ENCODE measurements at regions not wholly inside any gene's neighbourhood (a gene's known extent, or its start where the extent isn't known, plus 50 kb on each side); places are given as distances from the start of the nearest gene placed in this dataset.
"Not testable (repeated sequence)": the region's sequence is repeated elsewhere in the genome, so short reads cannot be mapped to it uniquely, and the experiment has no call there.

DNA sequence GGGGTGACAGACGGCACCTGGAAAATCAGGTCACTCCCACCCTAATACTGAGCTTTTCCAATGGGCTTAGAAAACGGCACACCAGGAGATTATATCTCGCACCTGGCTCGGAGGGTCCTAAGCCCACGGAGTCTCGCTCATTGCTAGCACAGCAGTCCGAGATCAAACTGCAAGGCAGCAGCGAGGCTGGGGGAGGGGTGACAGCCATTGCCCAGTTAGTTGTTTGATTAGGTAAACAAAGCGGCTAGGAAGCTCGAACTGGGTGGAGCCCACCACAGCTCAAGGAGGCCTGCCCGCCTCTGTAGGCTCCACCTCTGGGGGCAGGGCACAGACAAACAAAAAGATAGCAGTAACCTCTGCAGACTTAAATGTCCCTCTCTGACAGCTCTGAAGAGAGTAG, 260.9 kb downstream of the BLID start:
- not testable (repeated sequence) for DNase-seq

GRCh38 chr11:121844016-121844415, 272.0 kb downstream of the BLID start:
- DNase-seq = no peak

- no peak for DNase-seq
Measured at GRCh38 chr11:121842192-121842585, 273.8 kb downstream of the BLID start.

GRCh38 chr11:121841487-121842191, 274.4 kb downstream of the BLID start:
- DNase-seq = peak; percentile 63

DNA sequence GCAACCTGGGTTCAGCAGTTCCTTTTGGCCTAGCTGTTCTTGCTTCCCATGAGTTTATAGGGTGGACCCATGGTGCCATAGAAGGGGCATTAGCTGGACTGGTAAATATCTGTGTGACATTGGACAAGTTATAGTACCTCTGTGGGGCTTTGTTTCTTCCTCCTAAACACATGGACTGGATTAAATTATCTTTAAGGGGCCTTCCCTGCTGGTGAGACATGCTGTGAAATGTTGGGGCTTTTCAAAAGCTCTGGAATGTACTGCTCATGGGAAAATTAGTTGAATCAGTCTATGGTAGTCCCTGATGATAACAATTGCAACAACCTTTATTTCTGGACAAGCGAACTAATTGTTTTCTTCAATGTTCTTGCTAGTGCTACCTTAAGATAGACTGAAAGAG, 276.2 kb downstream of the BLID start:
- DNase-seq = no peak

DNA sequence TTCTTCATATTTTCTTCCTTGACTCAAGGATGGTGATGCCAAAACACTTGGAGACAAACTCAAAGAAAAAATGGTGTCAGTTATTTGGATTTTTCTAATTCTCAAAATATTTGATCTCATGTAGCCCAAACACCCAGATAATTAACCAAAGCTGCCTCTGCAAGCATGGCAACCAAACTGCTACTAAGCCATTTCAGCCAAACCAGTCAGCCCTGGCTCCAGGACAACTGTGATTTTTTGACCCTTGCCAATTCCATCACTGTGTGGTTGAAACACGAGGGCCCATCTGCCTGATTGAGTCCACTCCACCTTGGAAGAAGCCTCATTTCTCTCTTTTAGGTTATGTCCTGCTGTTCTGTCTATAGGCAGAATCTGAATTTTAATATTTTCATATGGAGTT, 277.4 kb downstream of the BLID start:
- no peak for DNase-seq

GRCh38 chr11:121833970-121834369, 282.0 kb downstream of the BLID start:
- no peak for DNase-seq

- DNase-seq = peak; percentile 33
Measured at GRCh38 chr11:121829159-121829643, 286.8 kb downstream of the BLID start.

- DNase-seq = no peak
Measured at GRCh38 chr11:121814962-121815361, 301.1 kb downstream of the BLID start.

DNA sequence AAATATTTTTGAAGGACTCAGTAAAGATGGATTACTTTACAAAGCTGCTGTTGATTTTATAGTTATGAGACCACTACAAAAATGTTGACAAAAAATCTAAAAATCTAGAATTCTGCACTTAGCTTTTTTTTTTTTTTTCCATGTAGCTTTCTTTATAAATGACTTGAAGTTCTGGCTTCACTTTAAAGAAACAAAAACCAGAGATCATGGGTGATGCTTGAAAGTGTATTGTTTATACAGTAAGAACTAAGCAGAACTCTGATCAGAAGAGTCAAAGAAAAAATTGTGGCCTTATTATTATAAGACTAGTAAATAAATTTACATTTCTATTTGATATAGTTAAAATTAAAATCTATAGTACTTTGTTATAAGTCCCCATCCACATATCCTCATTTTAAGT, 301.7 kb downstream of the BLID start:
- DNase-seq = no peak

- no peak for DNase-seq
Measured at GRCh38 chr11:121810291-121810690, 305.7 kb downstream of the BLID start.

- no peak for DNase-seq
Measured at GRCh38 chr11:121808096-121808495, 307.9 kb downstream of the BLID start.

GRCh38 chr11:121807051-121807450, 309.0 kb downstream of the BLID start:
- no peak for DNase-seq

DNA sequence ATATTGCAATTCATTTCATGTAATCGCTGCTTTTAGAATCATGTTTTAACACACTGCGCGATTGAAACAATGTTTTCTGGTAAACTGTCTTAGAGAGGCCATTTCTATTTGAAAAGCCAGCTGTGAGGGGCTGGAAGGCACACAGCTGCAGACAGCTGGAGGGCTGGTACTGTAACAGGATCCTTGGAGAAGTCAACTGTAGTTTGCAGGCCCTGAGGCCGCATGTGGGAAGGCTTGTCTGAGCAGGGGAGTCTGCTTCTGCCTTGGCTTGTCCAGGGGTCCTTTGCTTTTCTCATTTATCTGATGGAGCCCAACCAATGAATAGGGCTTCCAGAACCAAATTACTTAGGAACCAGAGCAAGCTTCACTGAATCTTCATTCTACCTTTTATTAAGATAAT, 313.5 kb downstream of the BLID start:
- peak; percentile 71 for DNase-seq

DNA sequence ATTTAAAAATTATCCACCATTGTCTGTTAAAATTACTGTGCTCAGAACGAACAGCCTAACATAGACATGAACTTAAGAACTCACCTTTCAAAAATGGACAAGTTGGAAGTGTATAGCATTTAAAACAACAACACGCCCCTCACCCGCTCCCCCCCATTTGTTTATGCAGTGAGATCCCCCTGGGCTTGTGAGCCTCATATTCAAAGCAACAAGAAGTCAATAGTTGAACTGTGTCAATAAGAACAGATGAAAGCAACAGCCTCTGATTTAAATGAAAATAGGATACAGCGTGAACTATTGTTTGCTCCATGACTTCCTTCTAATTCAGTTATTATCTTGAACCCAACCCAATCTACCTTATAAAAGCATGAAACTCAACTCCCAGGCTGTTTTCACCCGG, 314.2 kb downstream of the BLID start:
- DNase-seq = peak; percentile 26

DNA sequence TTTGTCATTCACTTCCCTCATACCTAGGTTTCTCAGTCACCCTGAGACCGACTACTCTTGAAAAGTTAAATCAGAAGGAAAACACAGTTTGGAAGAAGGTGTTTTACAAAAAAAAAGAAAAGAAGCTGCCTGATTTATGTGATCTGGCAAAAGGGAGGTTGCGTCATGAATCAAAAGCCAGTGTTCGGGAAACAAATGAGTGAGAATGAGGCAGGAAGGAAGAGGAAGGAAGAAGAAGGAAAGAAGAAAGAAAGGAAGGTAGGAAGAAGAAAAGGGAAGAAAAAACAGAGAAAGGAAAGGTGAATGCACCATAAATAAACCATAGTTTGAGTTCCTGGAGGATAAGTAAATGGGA, 314.6 kb downstream of the BLID start:
- no peak for DNase-seq

DNA sequence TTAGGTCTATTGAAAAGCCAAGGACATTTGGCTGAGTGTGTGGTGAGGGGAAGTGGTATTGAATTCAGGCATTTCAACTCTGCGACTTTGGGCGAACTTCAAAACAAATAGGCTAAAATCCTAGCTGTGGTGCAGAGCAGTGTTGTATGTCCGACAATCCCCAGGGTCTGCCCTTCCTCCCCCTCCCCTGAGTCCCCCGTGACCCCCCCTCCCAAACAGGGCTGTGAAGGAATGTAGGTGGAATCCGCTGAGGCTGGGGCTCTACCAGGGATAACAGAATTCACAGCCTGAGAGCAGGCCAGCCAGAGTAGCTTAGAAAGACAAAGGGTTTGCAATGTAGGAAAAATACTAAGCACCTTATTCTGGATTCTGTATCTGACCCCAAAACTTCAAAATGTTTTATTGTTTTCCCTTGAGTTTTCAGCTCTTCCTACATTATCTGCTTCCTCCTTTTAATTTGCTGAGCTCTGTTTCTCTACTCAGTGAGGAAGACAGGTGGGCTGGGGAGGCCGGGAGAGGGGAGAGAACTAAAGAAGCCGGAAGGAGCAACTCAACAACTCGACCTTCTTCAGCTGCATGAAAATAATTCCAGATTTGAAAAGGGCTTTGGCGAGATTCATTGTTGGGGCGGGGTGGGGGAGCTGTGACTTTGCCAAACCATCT, 315.2 kb downstream of the BLID start:
- peak; percentile 92 for DNase-seq

DNA sequence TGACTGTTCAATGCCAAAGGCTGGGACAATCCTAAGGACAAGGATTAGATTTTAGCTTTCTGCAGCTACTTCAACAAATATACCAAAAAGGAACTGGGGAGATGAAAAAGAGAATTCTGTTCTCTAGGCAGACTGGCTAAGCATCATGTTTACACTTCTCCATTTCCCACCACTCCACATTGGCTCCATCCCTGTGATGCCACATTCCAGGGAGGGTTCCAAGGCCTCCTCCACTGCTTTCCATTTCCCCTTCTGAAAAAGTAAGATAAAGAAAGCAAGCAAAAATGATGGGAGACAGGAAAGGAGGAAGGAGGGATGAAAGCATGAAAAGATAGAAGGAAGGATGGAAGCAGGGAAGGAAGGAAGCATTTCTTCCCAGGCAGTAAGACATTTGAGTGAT, 315.8 kb downstream of the BLID start:
- DNase-seq = no peak

DNA sequence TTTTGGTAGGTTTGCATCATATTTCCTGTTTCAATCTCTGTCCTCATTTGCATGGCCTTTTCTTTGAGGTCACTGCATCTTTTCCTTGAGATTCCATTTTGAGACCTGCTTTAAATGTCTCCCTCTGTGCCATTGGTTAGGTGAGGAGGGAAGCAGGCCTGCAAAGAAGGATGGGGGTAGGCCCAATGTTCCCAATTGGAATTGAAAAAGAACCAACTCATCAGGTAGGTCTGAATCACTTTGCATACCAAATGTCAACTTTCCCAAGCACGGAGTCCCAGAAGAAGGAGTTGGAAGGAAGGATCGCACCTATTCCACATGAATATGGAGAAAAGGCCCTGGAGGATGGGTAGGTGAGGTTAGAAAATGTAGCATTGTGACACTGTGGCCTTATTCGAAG, 318.5 kb downstream of the BLID start:
- DNase-seq = no peak

DNA sequence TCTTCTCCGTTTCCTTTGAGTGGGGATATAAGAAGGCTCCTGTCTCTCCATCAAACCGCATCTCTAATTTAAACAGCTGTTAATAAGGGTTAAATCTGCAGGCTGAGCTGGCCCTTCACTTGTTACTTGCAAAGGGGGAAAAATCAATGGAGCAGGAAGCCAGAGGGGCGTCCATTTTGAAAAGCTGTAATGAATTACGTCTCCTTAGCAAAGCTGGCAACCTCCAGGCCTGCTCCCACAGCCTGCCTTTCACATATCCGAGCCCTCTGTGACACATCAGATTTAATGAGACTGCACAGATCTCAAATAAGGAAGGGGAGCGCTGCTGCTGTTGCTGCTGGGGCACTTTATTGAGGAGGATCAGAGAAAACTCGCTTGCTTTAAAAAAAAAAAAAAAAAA, 320.8 kb downstream of the BLID start:
- peak; percentile 54 for DNase-seq

DNA sequence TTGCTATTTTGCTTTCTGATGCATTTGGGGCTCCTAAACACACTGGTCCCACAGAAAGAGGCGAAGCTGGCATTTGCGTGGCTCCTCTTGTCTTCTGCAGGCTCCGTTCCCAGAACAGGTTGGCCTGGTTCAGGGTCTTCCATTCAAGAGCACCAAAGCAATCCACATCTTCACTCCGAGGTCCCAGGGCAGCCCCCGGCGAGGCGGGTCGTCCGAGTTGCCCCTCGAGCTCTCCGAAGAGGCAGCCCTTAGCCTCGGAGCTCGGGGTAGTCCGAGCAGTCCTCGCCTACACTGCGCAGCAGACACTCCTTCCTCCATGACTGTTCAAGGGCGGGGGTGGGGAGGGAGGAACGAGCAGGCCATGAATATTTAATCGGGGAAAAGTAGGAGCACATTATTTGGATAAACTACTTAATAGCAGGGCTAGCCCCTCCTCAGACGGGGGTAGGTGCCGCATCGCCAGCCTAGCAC, 321.3 kb downstream of the BLID start:
- no peak for DNase-seq

- DNase-seq = peak; percentile 41
Measured at GRCh38 chr11:121793916-121794315, 322.1 kb downstream of the BLID start.

DNA sequence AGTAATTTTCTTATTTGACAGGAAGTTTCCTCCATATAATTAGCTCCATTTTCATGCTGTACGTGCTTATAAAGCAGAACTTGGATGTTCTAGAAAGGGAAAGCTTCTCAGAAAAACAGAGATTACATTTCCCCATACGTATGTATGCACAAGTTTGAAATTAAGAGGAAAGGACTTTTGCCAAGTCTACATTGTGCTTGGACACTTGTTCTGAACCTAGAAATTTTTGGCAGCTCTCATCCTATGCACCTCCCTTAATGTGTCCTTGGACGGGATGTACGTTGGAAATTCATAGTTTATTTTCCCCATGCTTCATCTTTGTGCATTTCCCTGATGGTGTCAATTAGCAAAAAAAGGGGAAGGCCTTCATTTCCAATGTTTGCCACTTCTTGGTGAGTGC, 322.7 kb downstream of the BLID start:
- peak; percentile 87 for DNase-seq

- DNase-seq = no peak
Measured at GRCh38 chr11:121792185-121792584, 323.8 kb downstream of the BLID start.

GRCh38 chr11:121790430-121790829, 325.6 kb downstream of the BLID start:
- no peak for DNase-seq

All from eye (tissue), 1 donor.